ENCODE measurements at regions not wholly inside any gene's neighbourhood (a gene's known extent, or its start where the extent isn't known, plus 50 kb on each side); places are given as distances from the start of the nearest gene placed in this dataset.

DNA sequence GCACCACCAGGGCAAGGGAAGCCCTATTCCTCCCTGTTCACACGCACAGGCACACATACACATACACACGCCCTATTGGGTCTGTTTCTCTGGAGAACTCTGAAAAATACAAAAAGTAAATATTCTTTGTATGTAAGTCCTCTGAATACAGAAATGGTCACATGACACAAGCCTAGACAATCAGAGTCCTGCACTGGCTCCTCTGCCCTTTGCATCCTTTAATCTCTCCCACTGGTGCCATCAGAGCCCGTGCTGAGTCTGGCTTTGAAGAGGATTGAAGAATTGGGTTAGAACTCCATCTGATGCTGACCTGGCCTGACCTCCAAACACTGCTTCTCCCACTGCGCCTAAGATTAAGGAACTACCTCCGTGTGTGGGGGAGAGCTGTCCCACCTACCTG is 273.2 kb upstream of the TBX3 start:
- TF ChIP-seq, protein P1, sequence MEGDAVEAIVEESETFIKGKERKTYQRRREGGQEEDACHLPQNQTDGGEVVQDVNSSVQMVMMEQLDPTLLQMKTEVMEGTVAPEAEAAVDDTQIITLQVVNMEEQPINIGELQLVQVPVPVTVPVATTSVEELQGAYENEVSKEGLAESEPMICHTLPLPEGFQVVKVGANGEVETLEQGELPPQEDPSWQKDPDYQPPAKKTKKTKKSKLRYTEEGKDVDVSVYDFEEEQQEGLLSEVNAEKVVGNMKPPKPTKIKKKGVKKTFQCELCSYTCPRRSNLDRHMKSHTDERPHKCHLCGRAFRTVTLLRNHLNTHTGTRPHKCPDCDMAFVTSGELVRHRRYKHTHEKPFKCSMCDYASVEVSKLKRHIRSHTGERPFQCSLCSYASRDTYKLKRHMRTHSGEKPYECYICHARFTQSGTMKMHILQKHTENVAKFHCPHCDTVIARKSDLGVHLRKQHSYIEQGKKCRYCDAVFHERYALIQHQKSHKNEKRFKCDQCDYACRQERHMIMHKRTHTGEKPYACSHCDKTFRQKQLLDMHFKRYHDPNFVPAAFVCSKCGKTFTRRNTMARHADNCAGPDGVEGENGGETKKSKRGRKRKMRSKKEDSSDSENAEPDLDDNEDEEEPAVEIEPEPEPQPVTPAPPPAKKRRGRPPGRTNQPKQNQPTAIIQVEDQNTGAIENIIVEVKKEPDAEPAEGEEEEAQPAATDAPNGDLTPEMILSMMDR (IDR thresholded peaks at IDR 0.05): no peak
- TF ChIP-seq EZH2 (IDR thresholded peaks at IDR 0.05): no peak
